ENCODE measurements at regions not wholly inside any gene's neighbourhood (a gene's known extent, or its start where the extent isn't known, plus 50 kb on each side); places are given as distances from the start of the nearest gene placed in this dataset.
A peak's percentile ranks its signal among the peaks of the same experiment; 100 is the strongest.

DNA sequence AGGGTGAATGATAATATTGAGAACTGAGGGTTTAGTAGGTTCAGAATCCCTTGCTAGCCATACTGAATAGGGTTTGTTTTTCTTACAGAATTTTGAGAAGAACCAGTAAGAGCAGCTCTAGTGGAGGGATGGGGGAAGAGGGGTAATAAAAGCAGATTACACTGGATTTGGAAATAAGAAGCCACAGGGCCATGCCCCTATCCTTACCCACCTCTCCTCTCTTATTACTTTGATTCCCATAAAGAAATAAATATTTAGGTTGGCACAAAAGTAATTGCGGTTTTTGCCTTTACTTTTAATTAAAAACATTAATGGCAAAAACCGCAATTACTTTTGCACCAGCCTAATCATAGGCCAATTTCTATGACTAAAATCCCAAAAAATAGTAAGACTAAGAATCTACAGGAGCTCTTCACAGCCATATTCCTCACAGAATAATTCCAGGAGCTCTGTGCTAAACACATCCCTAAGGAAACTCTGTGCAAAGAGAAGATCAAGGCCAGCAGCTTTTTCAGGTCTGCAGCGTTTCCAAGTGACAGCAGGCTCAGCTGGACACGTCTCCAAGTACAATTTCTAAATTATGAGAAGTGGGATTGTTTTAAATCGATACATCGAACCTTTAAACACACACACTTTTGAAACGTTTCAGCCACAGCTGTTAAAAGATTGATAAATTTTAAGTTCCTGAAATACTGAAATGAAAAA is 58.4 kb upstream of the RTN4 start:
- TF ChIP-seq SPI1 (IDR thresholded peaks at IDR 0.05; ENCODE audit: borderline replicate concordance, low read depth) (no peak), POLR2AphosphoS5 (IDR thresholded peaks at IDR 0.05; ENCODE audit: low read depth) (no peak), GABPA (IDR thresholded peaks at IDR 0.05; ENCODE audit: low read depth) (no peak)
- TF ChIP-seq, protein P1, sequence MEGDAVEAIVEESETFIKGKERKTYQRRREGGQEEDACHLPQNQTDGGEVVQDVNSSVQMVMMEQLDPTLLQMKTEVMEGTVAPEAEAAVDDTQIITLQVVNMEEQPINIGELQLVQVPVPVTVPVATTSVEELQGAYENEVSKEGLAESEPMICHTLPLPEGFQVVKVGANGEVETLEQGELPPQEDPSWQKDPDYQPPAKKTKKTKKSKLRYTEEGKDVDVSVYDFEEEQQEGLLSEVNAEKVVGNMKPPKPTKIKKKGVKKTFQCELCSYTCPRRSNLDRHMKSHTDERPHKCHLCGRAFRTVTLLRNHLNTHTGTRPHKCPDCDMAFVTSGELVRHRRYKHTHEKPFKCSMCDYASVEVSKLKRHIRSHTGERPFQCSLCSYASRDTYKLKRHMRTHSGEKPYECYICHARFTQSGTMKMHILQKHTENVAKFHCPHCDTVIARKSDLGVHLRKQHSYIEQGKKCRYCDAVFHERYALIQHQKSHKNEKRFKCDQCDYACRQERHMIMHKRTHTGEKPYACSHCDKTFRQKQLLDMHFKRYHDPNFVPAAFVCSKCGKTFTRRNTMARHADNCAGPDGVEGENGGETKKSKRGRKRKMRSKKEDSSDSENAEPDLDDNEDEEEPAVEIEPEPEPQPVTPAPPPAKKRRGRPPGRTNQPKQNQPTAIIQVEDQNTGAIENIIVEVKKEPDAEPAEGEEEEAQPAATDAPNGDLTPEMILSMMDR (IDR thresholded peaks at IDR 0.05; ENCODE audit: insufficient read depth, low read length), result no peak
- TF ChIP-seq, protein P2, sequence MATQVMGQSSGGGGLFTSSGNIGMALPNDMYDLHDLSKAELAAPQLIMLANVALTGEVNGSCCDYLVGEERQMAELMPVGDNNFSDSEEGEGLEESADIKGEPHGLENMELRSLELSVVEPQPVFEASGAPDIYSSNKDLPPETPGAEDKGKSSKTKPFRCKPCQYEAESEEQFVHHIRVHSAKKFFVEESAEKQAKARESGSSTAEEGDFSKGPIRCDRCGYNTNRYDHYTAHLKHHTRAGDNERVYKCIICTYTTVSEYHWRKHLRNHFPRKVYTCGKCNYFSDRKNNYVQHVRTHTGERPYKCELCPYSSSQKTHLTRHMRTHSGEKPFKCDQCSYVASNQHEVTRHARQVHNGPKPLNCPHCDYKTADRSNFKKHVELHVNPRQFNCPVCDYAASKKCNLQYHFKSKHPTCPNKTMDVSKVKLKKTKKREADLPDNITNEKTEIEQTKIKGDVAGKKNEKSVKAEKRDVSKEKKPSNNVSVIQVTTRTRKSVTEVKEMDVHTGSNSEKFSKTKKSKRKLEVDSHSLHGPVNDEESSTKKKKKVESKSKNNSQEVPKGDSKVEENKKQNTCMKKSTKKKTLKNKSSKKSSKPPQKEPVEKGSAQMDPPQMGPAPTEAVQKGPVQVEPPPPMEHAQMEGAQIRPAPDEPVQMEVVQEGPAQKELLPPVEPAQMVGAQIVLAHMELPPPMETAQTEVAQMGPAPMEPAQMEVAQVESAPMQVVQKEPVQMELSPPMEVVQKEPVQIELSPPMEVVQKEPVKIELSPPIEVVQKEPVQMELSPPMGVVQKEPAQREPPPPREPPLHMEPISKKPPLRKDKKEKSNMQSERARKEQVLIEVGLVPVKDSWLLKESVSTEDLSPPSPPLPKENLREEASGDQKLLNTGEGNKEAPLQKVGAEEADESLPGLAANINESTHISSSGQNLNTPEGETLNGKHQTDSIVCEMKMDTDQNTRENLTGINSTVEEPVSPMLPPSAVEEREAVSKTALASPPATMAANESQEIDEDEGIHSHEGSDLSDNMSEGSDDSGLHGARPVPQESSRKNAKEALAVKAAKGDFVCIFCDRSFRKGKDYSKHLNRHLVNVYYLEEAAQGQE (IDR thresholded peaks at IDR 0.05; ENCODE audit: insufficient replicate concordance, low read depth), result no peak
- no peaks in the 10 kb centered on the region for H3K27me3 ChIP-seq (ENCODE audit: insufficient read depth, poor library complexity, severe bottlenecking)
- no peak overlapping the region for H3K4me3 ChIP-seq (replicated peaks; ENCODE audit: insufficient read depth, low read length)
- DNase-seq (ENCODE audit: low read depth in 1 of 2, low spot score in 1 of 2), result no peak
- peak overlapping the region; percentile 15 for H3K27ac ChIP-seq (replicated peaks)

DNA sequence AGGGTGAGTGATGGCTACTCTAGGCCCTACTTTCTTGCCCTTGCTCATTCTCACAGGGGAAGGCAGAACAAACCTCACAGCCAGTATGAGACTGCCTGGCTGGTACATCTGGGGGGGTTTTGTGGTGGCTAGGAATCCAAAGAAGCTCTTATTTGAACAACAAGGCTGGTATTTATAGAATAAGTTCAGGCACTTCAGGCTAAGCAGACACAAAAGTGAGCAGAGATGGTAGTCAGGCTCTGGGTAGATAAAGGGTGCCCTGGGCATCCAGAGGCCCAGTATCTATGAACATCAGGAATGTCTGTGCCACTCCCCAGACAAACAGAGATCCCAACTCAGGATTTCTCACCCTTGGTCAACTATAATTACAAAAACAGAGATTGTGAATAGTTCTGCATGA is 57.2 kb upstream of the RTN4 start:
- Histone ChIP-seq H3K27me3 (ENCODE audit: insufficient read depth, poor library complexity, severe bottlenecking) (no peaks in the 10 kb centered on the region), H3K27ac (replicated peaks) (no peak overlapping the region), H3K4me3 (replicated peaks; ENCODE audit: insufficient read depth, low read length) (no peak overlapping the region)
- no peak for TF ChIP-seq SPI1 (IDR thresholded peaks at IDR 0.05; ENCODE audit: borderline replicate concordance, low read depth)
- TF ChIP-seq, protein P2 (IDR thresholded peaks at IDR 0.05; ENCODE audit: insufficient replicate concordance, low read depth), result no peak
- no peak for TF ChIP-seq POLR2AphosphoS5 (IDR thresholded peaks at IDR 0.05; ENCODE audit: low read depth)
- TF ChIP-seq, protein P1 (IDR thresholded peaks at IDR 0.05; ENCODE audit: insufficient read depth, low read length), result no peak
- no peak for TF ChIP-seq GABPA (IDR thresholded peaks at IDR 0.05; ENCODE audit: low read depth)
- no peak for DNase-seq (ENCODE audit: low read depth in 1 of 2, low spot score in 1 of 2)

DNA sequence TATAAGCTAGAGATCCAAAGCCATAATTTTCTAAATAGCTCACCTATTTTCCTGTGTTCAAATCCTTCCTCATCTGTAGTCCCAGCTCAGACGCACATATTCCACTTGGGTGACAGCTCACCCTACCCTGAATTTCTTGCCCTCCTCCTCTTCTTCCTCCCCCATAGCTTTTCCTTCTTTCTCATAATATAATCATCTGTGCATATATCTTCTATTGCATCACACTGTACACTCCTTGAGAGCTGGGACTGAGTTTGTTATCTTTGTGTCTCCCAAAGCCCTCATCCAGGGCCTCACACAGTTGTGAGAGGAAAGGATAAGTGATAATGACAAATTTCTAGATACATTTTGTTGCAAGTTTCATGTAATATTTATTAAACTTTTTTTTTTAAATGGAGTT is 55.9 kb upstream of the RTN4 start:
- Histone ChIP-seq H3K27me3 (ENCODE audit: insufficient read depth, poor library complexity, severe bottlenecking) (no peaks in the 10 kb centered on the region), H3K4me3 (replicated peaks; ENCODE audit: insufficient read depth, low read length) (no peak overlapping the region), H3K27ac (replicated peaks) (no peak overlapping the region)
- no peak for DNase-seq (ENCODE audit: low read depth in 1 of 2, low spot score in 1 of 2)
- TF ChIP-seq, protein P2 (IDR thresholded peaks at IDR 0.05; ENCODE audit: insufficient replicate concordance, low read depth), result no peak
- TF ChIP-seq SPI1 (IDR thresholded peaks at IDR 0.05; ENCODE audit: borderline replicate concordance, low read depth) (no peak), GABPA (IDR thresholded peaks at IDR 0.05; ENCODE audit: low read depth) (no peak), POLR2AphosphoS5 (IDR thresholded peaks at IDR 0.05; ENCODE audit: low read depth) (no peak)
- TF ChIP-seq, protein P1 (IDR thresholded peaks at IDR 0.05; ENCODE audit: insufficient read depth, low read length), result no peak
